ENCODE measurements at regions not wholly inside any gene's neighbourhood (a gene's known extent, or its start where the extent isn't known, plus 50 kb on each side); places are given as distances from the start of the nearest gene placed in this dataset.

DNA sequence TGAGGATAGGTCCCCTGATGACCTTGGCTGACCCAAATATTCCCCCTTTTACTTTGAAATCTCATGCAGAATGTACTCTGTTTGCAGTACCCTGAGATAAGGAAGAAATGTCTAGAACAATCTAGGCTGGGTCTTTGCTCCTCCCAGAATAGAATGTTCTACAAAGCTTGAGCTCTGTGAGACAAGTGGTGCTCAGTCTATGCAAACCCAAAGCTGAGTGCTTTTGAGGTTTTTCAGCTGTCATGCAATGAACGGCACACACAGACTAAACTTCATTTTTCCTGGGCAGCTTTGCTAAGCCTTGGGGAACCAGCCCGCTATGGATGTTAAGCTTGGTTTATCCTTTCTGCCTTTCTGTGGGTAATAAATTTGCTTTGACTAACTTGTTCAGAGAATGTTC lies 513.6 kb downstream of the FAT4 start (continued):
- TF ChIP-seq ZNF281 (CRISPR knock-in tag; IDR thresholded peaks at IDR 0.05), result no peak
- TF ChIP-seq AFF4 (CRISPR knock-in tag; IDR thresholded peaks at IDR 0.05; ENCODE audit: borderline replicate concordance), result no peak
- TF ChIP-seq CREB1 (CRISPR knock-in tag; IDR thresholded peaks at IDR 0.05), result no peak

DNA sequence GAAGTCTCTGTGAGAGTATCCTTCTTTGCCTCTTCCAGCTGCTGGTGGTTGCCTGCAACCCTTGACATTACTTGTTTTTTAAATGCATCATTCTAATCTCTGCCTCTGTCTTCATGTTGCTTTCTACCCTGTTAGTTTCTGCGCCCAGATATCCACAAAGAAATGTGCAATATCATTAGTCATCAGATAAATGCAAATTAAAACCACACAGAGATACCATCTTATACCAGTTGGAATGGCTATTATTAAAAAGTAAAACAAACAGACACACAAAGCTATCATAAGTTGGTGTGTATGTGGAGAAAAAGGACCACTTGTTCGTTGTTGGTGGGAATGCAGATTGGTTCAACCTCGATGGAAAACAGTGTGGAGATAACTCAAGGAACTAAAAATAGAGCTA lies 517.4 kb downstream of the FAT4 start:
- TF ChIP-seq ZNF138 (CRISPR knock-in tag; conservative IDR thresholded peaks at IDR 0.05), result no peak
- no peak for TF ChIP-seq NFATC4 (CRISPR knock-in tag; IDR thresholded peaks at IDR 0.05)
- no peak for TF ChIP-seq NR3C1 (CRISPR knock-in tag; conservative IDR thresholded peaks at IDR 0.05; ENCODE audit: low read depth)
- no peak for TF ChIP-seq NR1H2 (CRISPR knock-in tag; IDR thresholded peaks at IDR 0.05)
- no peak for TF ChIP-seq MXD4 (CRISPR knock-in tag; IDR thresholded peaks at IDR 0.05; ENCODE audit: borderline replicate concordance)
- TF ChIP-seq, protein P1, sequence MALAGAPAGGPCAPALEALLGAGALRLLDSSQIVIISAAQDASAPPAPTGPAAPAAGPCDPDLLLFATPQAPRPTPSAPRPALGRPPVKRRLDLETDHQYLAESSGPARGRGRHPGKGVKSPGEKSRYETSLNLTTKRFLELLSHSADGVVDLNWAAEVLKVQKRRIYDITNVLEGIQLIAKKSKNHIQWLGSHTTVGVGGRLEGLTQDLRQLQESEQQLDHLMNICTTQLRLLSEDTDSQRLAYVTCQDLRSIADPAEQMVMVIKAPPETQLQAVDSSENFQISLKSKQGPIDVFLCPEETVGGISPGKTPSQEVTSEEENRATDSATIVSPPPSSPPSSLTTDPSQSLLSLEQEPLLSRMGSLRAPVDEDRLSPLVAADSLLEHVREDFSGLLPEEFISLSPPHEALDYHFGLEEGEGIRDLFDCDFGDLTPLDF (CRISPR knock-in tag; IDR thresholded peaks at IDR 0.05), result no peak
- no peak for TF ChIP-seq SMAD3 (CRISPR knock-in tag; IDR thresholded peaks at IDR 0.05; ENCODE audit: borderline replicate concordance)
- no peak for TF ChIP-seq HMGA2 (CRISPR knock-in tag; IDR thresholded peaks at IDR 0.05)
- TF ChIP-seq, protein P2, sequence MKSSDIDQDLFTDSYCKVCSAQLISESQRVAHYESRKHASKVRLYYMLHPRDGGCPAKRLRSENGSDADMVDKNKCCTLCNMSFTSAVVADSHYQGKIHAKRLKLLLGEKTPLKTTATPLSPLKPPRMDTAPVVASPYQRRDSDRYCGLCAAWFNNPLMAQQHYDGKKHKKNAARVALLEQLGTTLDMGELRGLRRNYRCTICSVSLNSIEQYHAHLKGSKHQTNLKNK (CRISPR knock-in tag; IDR thresholded peaks at IDR 0.05), result no peak
- TF ChIP-seq GRHL2 (CRISPR knock-in tag; IDR thresholded peaks at IDR 0.05; ENCODE audit: insufficient replicate concordance, severe bottlenecking), result no peak
- TF ChIP-seq, protein P3, sequence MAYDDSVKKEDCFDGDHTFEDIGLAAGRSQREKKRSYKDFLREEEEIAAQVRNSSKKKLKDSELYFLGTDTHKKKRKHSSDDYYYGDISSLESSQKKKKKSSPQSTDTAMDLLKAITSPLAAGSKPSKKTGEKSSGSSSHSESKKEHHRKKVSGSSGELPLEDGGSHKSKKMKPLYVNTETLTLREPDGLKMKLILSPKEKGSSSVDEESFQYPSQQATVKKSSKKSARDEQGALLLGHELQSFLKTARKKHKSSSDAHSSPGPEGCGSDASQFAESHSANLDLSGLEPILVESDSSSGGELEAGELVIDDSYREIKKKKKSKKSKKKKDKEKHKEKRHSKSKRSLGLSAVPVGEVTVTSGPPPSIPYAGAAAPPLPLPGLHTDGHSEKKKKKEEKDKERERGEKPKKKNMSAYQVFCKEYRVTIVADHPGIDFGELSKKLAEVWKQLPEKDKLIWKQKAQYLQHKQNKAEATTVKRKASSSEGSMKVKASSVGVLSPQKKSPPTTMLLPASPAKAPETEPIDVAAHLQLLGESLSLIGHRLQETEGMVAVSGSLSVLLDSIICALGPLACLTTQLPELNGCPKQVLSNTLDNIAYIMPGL (CRISPR knock-in tag; IDR thresholded peaks at IDR 0.05), result no peak
- TF ChIP-seq CREM (CRISPR knock-in tag; IDR thresholded peaks at IDR 0.05), result no peak
- no peak for TF ChIP-seq ZSCAN18 (CRISPR knock-in tag; IDR thresholded peaks at IDR 0.05)
- no peak for TF ChIP-seq FOXK1 (CRISPR knock-in tag; IDR thresholded peaks at IDR 0.05)
- TF ChIP-seq ESRRA (CRISPR knock-in tag; IDR thresholded peaks at IDR 0.05; ENCODE audit: borderline replicate concordance), result no peak
- TF ChIP-seq, protein P4, sequence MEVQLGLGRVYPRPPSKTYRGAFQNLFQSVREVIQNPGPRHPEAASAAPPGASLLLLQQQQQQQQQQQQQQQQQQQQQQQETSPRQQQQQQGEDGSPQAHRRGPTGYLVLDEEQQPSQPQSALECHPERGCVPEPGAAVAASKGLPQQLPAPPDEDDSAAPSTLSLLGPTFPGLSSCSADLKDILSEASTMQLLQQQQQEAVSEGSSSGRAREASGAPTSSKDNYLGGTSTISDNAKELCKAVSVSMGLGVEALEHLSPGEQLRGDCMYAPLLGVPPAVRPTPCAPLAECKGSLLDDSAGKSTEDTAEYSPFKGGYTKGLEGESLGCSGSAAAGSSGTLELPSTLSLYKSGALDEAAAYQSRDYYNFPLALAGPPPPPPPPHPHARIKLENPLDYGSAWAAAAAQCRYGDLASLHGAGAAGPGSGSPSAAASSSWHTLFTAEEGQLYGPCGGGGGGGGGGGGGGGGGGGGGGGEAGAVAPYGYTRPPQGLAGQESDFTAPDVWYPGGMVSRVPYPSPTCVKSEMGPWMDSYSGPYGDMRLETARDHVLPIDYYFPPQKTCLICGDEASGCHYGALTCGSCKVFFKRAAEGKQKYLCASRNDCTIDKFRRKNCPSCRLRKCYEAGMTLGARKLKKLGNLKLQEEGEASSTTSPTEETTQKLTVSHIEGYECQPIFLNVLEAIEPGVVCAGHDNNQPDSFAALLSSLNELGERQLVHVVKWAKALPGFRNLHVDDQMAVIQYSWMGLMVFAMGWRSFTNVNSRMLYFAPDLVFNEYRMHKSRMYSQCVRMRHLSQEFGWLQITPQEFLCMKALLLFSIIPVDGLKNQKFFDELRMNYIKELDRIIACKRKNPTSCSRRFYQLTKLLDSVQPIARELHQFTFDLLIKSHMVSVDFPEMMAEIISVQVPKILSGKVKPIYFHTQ (CRISPR knock-in tag; IDR thresholded peaks at IDR 0.05), result no peak
- TF ChIP-seq, protein P5, sequence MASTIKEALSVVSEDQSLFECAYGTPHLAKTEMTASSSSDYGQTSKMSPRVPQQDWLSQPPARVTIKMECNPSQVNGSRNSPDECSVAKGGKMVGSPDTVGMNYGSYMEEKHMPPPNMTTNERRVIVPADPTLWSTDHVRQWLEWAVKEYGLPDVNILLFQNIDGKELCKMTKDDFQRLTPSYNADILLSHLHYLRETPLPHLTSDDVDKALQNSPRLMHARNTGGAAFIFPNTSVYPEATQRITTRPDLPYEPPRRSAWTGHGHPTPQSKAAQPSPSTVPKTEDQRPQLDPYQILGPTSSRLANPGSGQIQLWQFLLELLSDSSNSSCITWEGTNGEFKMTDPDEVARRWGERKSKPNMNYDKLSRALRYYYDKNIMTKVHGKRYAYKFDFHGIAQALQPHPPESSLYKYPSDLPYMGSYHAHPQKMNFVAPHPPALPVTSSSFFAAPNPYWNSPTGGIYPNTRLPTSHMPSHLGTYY (CRISPR knock-in tag; IDR thresholded peaks at IDR 0.05), result no peak
- no peak for TF ChIP-seq SOX15 (CRISPR knock-in tag; IDR thresholded peaks at IDR 0.05)
- CTCF ChIA-PET, result no interaction called here
- DNase-seq (ENCODE audit: low spot score) (no peak), ATAC-seq (no peak)
- Mint-ChIP-seq H3K9me3 (no peaks in the 10 kb centered on the region), H3K27ac (no peak overlapping the region), H3K36me3 (no peaks in the 10 kb centered on the region), H3K4me1 (no peaks in the 10 kb centered on the region), H3K27me3 (ENCODE audit: low read depth) (no peaks in the 10 kb centered on the region), H3K4me3 (no peak overlapping the region)
- POLR2A ChIA-PET, result no interaction called here
